Neuronal stem cell (in vitro differentiated cells): ENCODE measurements at regions not wholly inside any gene's neighbourhood (a gene's known extent, or its start where the extent isn't known, plus 50 kb on each side); places are given as distances from the start of the nearest gene placed in this dataset.

ENCODE experiments used
- DNase-seq: peaks from one replicate; pipeline ENCODE4 v3.0.0-alpha.2; 2013; ENCODE audit warnings: low spot score
- H2AFZ ChIP-seq: one replicate; pipeline ENCODE4 v1.6.1; 2013; ENCODE audit warnings: mild to moderate bottlenecking, low read length, inconsistent platforms
- H2AK5ac ChIP-seq: 2 replicates; pipeline ENCODE4 v1.6.1; 2013; ENCODE audit warnings: low read depth, mild to moderate bottlenecking, inconsistent platforms, low read length, moderate library complexity, mixed read lengths
- H2BK120ac ChIP-seq: 2 replicates; pipeline ENCODE4 v1.6.1; 2013; ENCODE audit warnings: low read depth, mild to moderate bottlenecking, inconsistent platforms, low read length, moderate library complexity, mixed read lengths
- H2BK12ac ChIP-seq: one replicate; pipeline ENCODE4 v1.6.1; 2013; ENCODE audit warnings: low read length, inconsistent platforms
- H2BK15ac ChIP-seq: 2 replicates; pipeline ENCODE4 v1.6.1; 2013; ENCODE audit warnings: mild to moderate bottlenecking, low read length, inconsistent platforms, mixed read lengths
- H2BK5ac ChIP-seq: one replicate; pipeline ENCODE4 v1.6.1; 2013; ENCODE audit warnings: inconsistent platforms, mild to moderate bottlenecking, low read length, moderate library complexity
- H3K14ac ChIP-seq: one replicate; pipeline ENCODE4 v1.6.1; 2013; ENCODE audit warnings: low read length, inconsistent platforms
- H3K18ac ChIP-seq: 2 replicates; pipeline ENCODE4 v1.6.1; 2013; ENCODE audit warnings: low read length, inconsistent platforms
- H3K23ac ChIP-seq: 2 replicates; pipeline ENCODE4 v1.6.1; 2013; ENCODE audit warnings: low read depth, mild to moderate bottlenecking, mixed read lengths, low read length, inconsistent platforms; ENCODE audit not compliant: poor library complexity
- H3K27ac ChIP-seq: replicated peaks from 3 replicates; pipeline ENCODE4 v1.5.1; 2013; ENCODE audit warnings: low read length, inconsistent platforms
- H3K27me3 ChIP-seq, 3 experiments: 2 replicates each; pipeline ENCODE4 v1.6.1; 2013; ENCODE audit warnings: low read length in 3 of 3, mild to moderate bottlenecking in 2 of 3, inconsistent platforms in 1 of 3, low read depth in 1 of 3, mixed read lengths in 1 of 3, moderate library complexity in 1 of 3; ENCODE audit not compliant: control insufficient read depth in 3 of 3, insufficient read depth in 3 of 3
- H3K36me3 ChIP-seq, 2 donors: replicated peaks in 1 of 2; 2 replicates each; pipeline ENCODE4 v1.6.1; 2013; ENCODE audit warnings: low read length in 2 of 2; ENCODE audit not compliant: control insufficient read depth in 2 of 2, insufficient read depth in 2 of 2
- H3K4ac ChIP-seq: 2 replicates; pipeline ENCODE4 v1.6.1; 2013; ENCODE audit warnings: inconsistent platforms, mild to moderate bottlenecking, low read length, moderate library complexity
- H3K4me1 ChIP-seq, 2 donors: 1 replicate in 1 of 2; 2 replicates in 1 of 2; pipeline ENCODE4 v1.6.1; 2013; ENCODE audit warnings: low read length in 2 of 2, low read depth in 1 of 2; ENCODE audit not compliant: control insufficient read depth in 2 of 2, insufficient read depth in 1 of 2
- H3K4me2 ChIP-seq: one replicate; pipeline ENCODE4 v1.6.1; 2013; ENCODE audit warnings: mild to moderate bottlenecking, low read length, inconsistent platforms; ENCODE audit not compliant: insufficient read depth, poor library complexity, severe bottlenecking
- H3K4me3 ChIP-seq, 2 donors: 2 replicates each; pipeline ENCODE4 v1.5.1; 2013; ENCODE audit warnings: low read length in 2 of 2, mild to moderate bottlenecking in 2 of 2, inconsistent platforms in 1 of 2, moderate library complexity in 1 of 2
- H3K79me1 ChIP-seq: one replicate; pipeline ENCODE4 v1.6.1; 2013; ENCODE audit warnings: low read depth, mild to moderate bottlenecking, inconsistent platforms, low read length, moderate library complexity
- H3K9ac ChIP-seq: one replicate; pipeline ENCODE4 v1.6.1; 2013; ENCODE audit warnings: mild to moderate bottlenecking, low read depth, low read length, inconsistent platforms; ENCODE audit not compliant: poor library complexity
- H3K9me3 ChIP-seq, 2 donors: replicated peaks in 1 of 2; 2 replicates each; pipeline versions ENCODE3 to v1.6.1; 2013; ENCODE audit warnings: low read length in 2 of 2, mild to moderate bottlenecking in 2 of 2, inconsistent platforms in 1 of 2, low read depth in 1 of 2, mixed read lengths in 1 of 2, moderate library complexity in 1 of 2; ENCODE audit not compliant: control insufficient read depth in 2 of 2, insufficient read depth in 1 of 2
- H4K8ac ChIP-seq: one replicate; pipeline ENCODE4 v1.6.1; 2013; ENCODE audit warnings: low read depth, mild to moderate bottlenecking, inconsistent platforms, low read length, moderate library complexity
- H4K91ac ChIP-seq: one replicate; pipeline ENCODE4 v1.6.1; 2013; ENCODE audit warnings: low read length, low read depth, mild to moderate bottlenecking, inconsistent platforms; ENCODE audit not compliant: poor library complexity
- WGBS, 2 donors: extraction: QIAGEN DNeasy Blood & Tissue Kit; methylation state at CpG; one replicate each; pipeline ENCODE4 v1.1.7; 2013; ENCODE audit warnings: missing lambda C conversion rate in 2 of 2, mixed read lengths in 1 of 2; ENCODE audit not compliant: insufficient read length in 2 of 2, insufficient replicate concordance in 1 of 2; ENCODE audit errors: extremely low coverage in 2 of 2; 5-methylcytosine and 5-hydroxymethylcytosine counted together

DNA sequence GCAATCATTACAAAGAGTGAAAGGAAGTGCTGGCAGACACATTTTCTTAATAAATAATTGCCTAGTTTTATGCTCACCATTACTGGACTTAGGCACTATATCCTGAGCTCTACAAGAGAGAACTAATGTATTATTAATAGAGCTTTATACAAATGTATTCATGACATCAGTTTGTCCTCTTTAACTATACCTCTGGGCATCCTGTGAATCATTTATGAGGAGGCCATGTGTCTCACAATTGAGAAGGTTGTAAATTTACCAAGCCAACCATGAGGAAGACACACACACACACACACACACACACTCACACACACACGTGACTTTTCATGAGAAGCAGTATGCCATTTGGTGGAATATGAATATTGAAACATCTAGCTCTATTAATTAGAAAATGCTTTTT is 728.2 kb downstream of the ARAP2 start:
- H3K27me3 ChIP-seq: no peaks in the 10 kb centered on the region
- no peak overlapping the region for H2AFZ ChIP-seq
- H2BK15ac ChIP-seq: no peak overlapping the region
- H3K18ac ChIP-seq: no peak overlapping the region
- peaks cover 0 to 2% of the 10 kb centered on the region in 2 donors for H3K4me1 ChIP-seq
- no peak overlapping the region for H3K4me3 ChIP-seq
- DNase-seq: no peak
- no peak overlapping the region for H4K8ac ChIP-seq
- H2BK120ac ChIP-seq: no peak overlapping the region
- no peak overlapping the region for H2BK5ac ChIP-seq
- H2BK12ac ChIP-seq: no peak overlapping the region
- no peak overlapping the region for H2AK5ac ChIP-seq
- no CpG with 5 or more reads among the region's 1 CpG for WGBS, 2 donors
- no peak overlapping the region for H3K27ac ChIP-seq
- no peak overlapping the region for H3K4ac ChIP-seq
- no peaks in the 10 kb centered on the region for H3K9me3 ChIP-seq
- H3K79me1 ChIP-seq: no peaks in the 10 kb centered on the region
- no peaks in the 10 kb centered on the region for H3K36me3 ChIP-seq
- no peak overlapping the region for H3K23ac ChIP-seq
- H4K91ac ChIP-seq: no peak overlapping the region
- no peak overlapping the region for H3K4me2 ChIP-seq
- H3K14ac ChIP-seq: no peak overlapping the region
- H3K9ac ChIP-seq: no peak overlapping the region

GRCh38 chr4:35520059-35520458 is 724.3 kb downstream of the ARAP2 start:
- Histone ChIP-seq H3K9ac (no peak overlapping the region), H3K4ac (no peak overlapping the region), H2AFZ (peak overlapping the region; percentile 78), H3K79me1 (no peaks in the 10 kb centered on the region), H3K4me1 (peaks cover 1 to 2% of the 10 kb centered on the region in 2 donors), H3K4me3 (no peak overlapping the region), H3K14ac (no peak overlapping the region), H2BK15ac (no peak overlapping the region), H3K27ac (no peak overlapping the region), H3K18ac (no peak overlapping the region), H3K4me2 (no peak overlapping the region), H4K91ac (no peak overlapping the region), H3K36me3 (no peaks in the 10 kb centered on the region), H4K8ac (no peak overlapping the region), H2BK5ac (no peak overlapping the region), H2BK120ac (no peak overlapping the region), H3K23ac (no peak overlapping the region), H3K27me3 (no peaks in the 10 kb centered on the region), H2AK5ac (no peak overlapping the region), H2BK12ac (no peak overlapping the region), H3K9me3 (no peaks in the 10 kb centered on the region)
- DNase-seq: no peak
- no CpG with 5 or more reads among the region's 1 CpG for WGBS, 2 donors

- Histone ChIP-seq H4K91ac (no peak overlapping the region), H3K4ac (no peak overlapping the region), H3K4me1 (peaks cover 2 to 3% of the 10 kb centered on the region in 2 donors), H2BK120ac (no peak overlapping the region), H3K23ac (no peak overlapping the region), H3K79me1 (no peaks in the 10 kb centered on the region), H3K4me2 (no peak overlapping the region), H3K4me3 (no peak overlapping the region), H3K36me3 (no peaks in the 10 kb centered on the region), H3K18ac (no peak overlapping the region), H3K9me3 (no peaks in the 10 kb centered on the region), H3K9ac (no peak overlapping the region), H2BK15ac (no peak overlapping the region), H2AFZ (no peak overlapping the region), H3K27ac (no peak overlapping the region), H2BK12ac (no peak overlapping the region), H3K27me3 (no peaks in the 10 kb centered on the region), H2BK5ac (no peak overlapping the region), H4K8ac (no peak overlapping the region), H3K14ac (no peak overlapping the region), H2AK5ac (no peak overlapping the region)
- no CpG with 5 or more reads among the region's 1 CpG for WGBS, 2 donors
- DNase-seq: no peak
Measured at GRCh38 chr4:35521682-35522081, 722.6 kb downstream of the ARAP2 start.

GRCh38 chr4:35525192-35525978 is 718.9 kb downstream of the ARAP2 start:
- H2AFZ ChIP-seq: peak overlapping the region; percentile 48
- DNase-seq: no peak
- H3K27me3 ChIP-seq: no peaks in the 10 kb centered on the region
- no peak overlapping the region for H2BK15ac ChIP-seq
- no peak overlapping the region for H3K4me3 ChIP-seq
- H2BK12ac ChIP-seq: peak overlapping the region; percentile 16
- peaks cover 0 to 3% of the 10 kb centered on the region in 2 donors for H3K4me1 ChIP-seq
- peak overlapping the region; percentile 18 for H3K18ac ChIP-seq
- no peak overlapping the region for H2BK5ac ChIP-seq
- H3K4me2 ChIP-seq: no peak overlapping the region
- no peak overlapping the region for H3K14ac ChIP-seq
- WGBS, 2 donors: no CpG with 5 or more reads among the region's 28 CpGs
- H3K9me3 ChIP-seq: no peaks in the 10 kb centered on the region
- H3K23ac ChIP-seq: no peak overlapping the region
- no peak overlapping the region for H3K27ac ChIP-seq
- no peaks in the 10 kb centered on the region for H3K79me1 ChIP-seq
- no peak overlapping the region for H3K9ac ChIP-seq
- H3K36me3 ChIP-seq: no peaks in the 10 kb centered on the region
- H3K4ac ChIP-seq: no peak overlapping the region
- no peak overlapping the region for H4K8ac ChIP-seq
- H2BK120ac ChIP-seq: no peak overlapping the region
- no peak overlapping the region for H2AK5ac ChIP-seq
- no peak overlapping the region for H4K91ac ChIP-seq
